ENCODE measurements at regions not wholly inside any gene's neighbourhood (a gene's known extent, or its start where the extent isn't known, plus 50 kb on each side); places are given as distances from the start of the nearest gene placed in this dataset.

GRCh38 chr17:11122908-11123307 lies 118.1 kb upstream of the SHISA6 start:
- H3K27ac ChIP-seq: no peak overlapping the region
- TF ChIP-seq ZFX (IDR thresholded peaks at IDR 0.05; ENCODE audit: borderline replicate concordance): no peak
- no peak for TF ChIP-seq CTCF (IDR thresholded peaks at IDR 0.05)

- H3K27ac ChIP-seq: no peak overlapping the region
- TF ChIP-seq CTCF (IDR thresholded peaks at IDR 0.05) (no peak), ZFX (IDR thresholded peaks at IDR 0.05; ENCODE audit: borderline replicate concordance) (no peak)
Measured at GRCh38 chr17:11121341-11121985, 119.5 kb upstream of the SHISA6 start.

- TF ChIP-seq CTCF (IDR thresholded peaks at IDR 0.05) (no peak), ZFX (IDR thresholded peaks at IDR 0.05; ENCODE audit: borderline replicate concordance) (no peak)
- H3K27ac ChIP-seq: no peak overlapping the region
Measured at GRCh38 chr17:11109106-11109505, 131.9 kb upstream of the SHISA6 start.

- no peak overlapping the region for H3K27ac ChIP-seq
- TF ChIP-seq CTCF (IDR thresholded peaks at IDR 0.05): no peak
- no peak for TF ChIP-seq ZFX (IDR thresholded peaks at IDR 0.05; ENCODE audit: borderline replicate concordance)
Measured at GRCh38 chr17:11105141-11105540, 135.9 kb upstream of the SHISA6 start.

GRCh38 chr17:11097121-11097520 lies 143.9 kb upstream of the SHISA6 start:
- no peak overlapping the region for H3K27ac ChIP-seq
- TF ChIP-seq CTCF (IDR thresholded peaks at IDR 0.05) (no peak), ZFX (IDR thresholded peaks at IDR 0.05; ENCODE audit: borderline replicate concordance) (no peak)

- TF ChIP-seq CTCF (IDR thresholded peaks at IDR 0.05) (no peak), ZFX (IDR thresholded peaks at IDR 0.05; ENCODE audit: borderline replicate concordance) (no peak)
- H3K27ac ChIP-seq: no peak overlapping the region
Measured at GRCh38 chr17:11094331-11094730, 146.7 kb upstream of the SHISA6 start.

- TF ChIP-seq ZFX (IDR thresholded peaks at IDR 0.05; ENCODE audit: borderline replicate concordance) (no peak), CTCF (IDR thresholded peaks at IDR 0.05) (no peak)
- H3K27ac ChIP-seq: no peak overlapping the region
Measured at GRCh38 chr17:11086646-11087340, 154.2 kb upstream of the SHISA6 start.

Measured in 22Rv1 (cell line).